ENCODE measurements at regions not wholly inside any gene's neighbourhood (a gene's known extent, or its start where the extent isn't known, plus 50 kb on each side); places are given as distances from the start of the nearest gene placed in this dataset.
"Not testable (repeated sequence)": the region's sequence is repeated elsewhere in the genome, so short reads cannot be mapped to it uniquely, and the experiment has no call there.

GRCh38 chr4:77504407-77504806 is 101.2 kb upstream of the CXCL13 start:
- 25 to 36% methylated on average over 2 of the region's 2 CpGs for WGBS, 2 donors

GRCh38 chr4:77505275-77505957 is 100.2 kb upstream of the CXCL13 start:
- DNase-seq, result no peak
- Histone ChIP-seq H3K27me3 (no peaks in the 10 kb centered on the region), H3K4me1 (no peaks in the 10 kb centered on the region), H3K9me3 (no peaks in the 10 kb centered on the region), H3K27ac (no peak overlapping the region), H3K4me3 (no peak overlapping the region), H3K36me3 (replicated peaks in 1 of 2; ENCODE audit: insufficient read depth in 1 of 2, low read depth in 2 of 2) (no peaks in the 10 kb centered on the region)
- TF ChIP-seq POLR2A (IDR thresholded peaks at IDR 0.05) (no peak), CTCF (IDR thresholded peaks at IDR 0.05) (no peak)
- 63 to 65% methylated on average over 4 of the region's 4 CpGs for WGBS, 2 donors
- intact Hi-C loops (cut with DNase I), result no loop called here
- no peak for ATAC-seq

More at GRCh38 chr4:77504407-77504806, 101.2 kb upstream of the CXCL13 start:
- intact Hi-C loops (cut with DNase I), result no loop called here
- no peak overlapping the region for H3K27ac ChIP-seq
- no peak overlapping the region for H3K4me3 ChIP-seq
- ATAC-seq, result no peak
- no peaks in the 10 kb centered on the region for H3K36me3 ChIP-seq (replicated peaks in 1 of 2; ENCODE audit: insufficient read depth in 1 of 2, low read depth in 2 of 2)
- H3K27me3 ChIP-seq, result no peaks in the 10 kb centered on the region
- H3K9me3 ChIP-seq, result no peaks in the 10 kb centered on the region
- no peaks in the 10 kb centered on the region for H3K4me1 ChIP-seq
- TF ChIP-seq POLR2A (IDR thresholded peaks at IDR 0.05) (no peak), CTCF (IDR thresholded peaks at IDR 0.05) (no peak)
- DNase-seq, result no peak

GRCh38 chr4:77505958-77506319 is 99.7 kb upstream of the CXCL13 start:
- TF ChIP-seq CTCF (IDR thresholded peaks at IDR 0.05) (no peak), POLR2A (IDR thresholded peaks at IDR 0.05) (no peak)
- intact Hi-C loops (cut with DNase I), result no loop called here
- H3K27ac ChIP-seq, result no peak overlapping the region
- no peaks in the 10 kb centered on the region for H3K9me3 ChIP-seq
- no peaks in the 10 kb centered on the region for H3K36me3 ChIP-seq (replicated peaks in 1 of 2; ENCODE audit: insufficient read depth in 1 of 2, low read depth in 2 of 2)
- ATAC-seq (no peak), DNase-seq (no peak)
- H3K4me1 ChIP-seq, result no peaks in the 10 kb centered on the region
- H3K27me3 ChIP-seq, result no peaks in the 10 kb centered on the region
- no peak overlapping the region for H3K4me3 ChIP-seq
- WGBS, 2 donors, result 83 to 84% methylated on average over 2 of the region's 2 CpGs

- no peak overlapping the region for H3K27ac ChIP-seq
- H3K27me3 ChIP-seq, result no peaks in the 10 kb centered on the region
- H3K36me3 ChIP-seq (replicated peaks in 1 of 2; ENCODE audit: insufficient read depth in 1 of 2, low read depth in 2 of 2), result no peaks in the 10 kb centered on the region
- DNase-seq (peak in 3 of 4 donors; percentile 15 to 23 (median 18)), ATAC-seq (no peak)
- H3K4me3 ChIP-seq, result no peak overlapping the region
- no peaks in the 10 kb centered on the region for H3K4me1 ChIP-seq
- TF ChIP-seq POLR2A (IDR thresholded peaks at IDR 0.05), result no peak
- no peak for TF ChIP-seq CTCF (IDR thresholded peaks at IDR 0.05)
- no peaks in the 10 kb centered on the region for H3K9me3 ChIP-seq
- 45 to 57% methylated on average over 4 to 6 of the region's 6 CpGs for WGBS, 2 donors
- intact Hi-C loops (cut with DNase I), result no loop called here
These were observed 95.3 kb upstream of the CXCL13 start for GRCh38 chr4:77510367-77510766.

GRCh38 chr4:77525538-77525937 is 80.1 kb upstream of the CXCL13 start:
- Histone ChIP-seq H3K27ac (no peak overlapping the region), H3K4me3 (no peak overlapping the region), H3K36me3 (replicated peaks in 1 of 2; ENCODE audit: insufficient read depth in 1 of 2, low read depth in 2 of 2) (no peaks in the 10 kb centered on the region), H3K4me1 (no peaks in the 10 kb centered on the region), H3K27me3 (no peaks in the 10 kb centered on the region), H3K9me3 (no peaks in the 10 kb centered on the region)
- 77 to 81% methylated on average over 1 of the region's 1 CpG for WGBS, 2 donors
- TF ChIP-seq CTCF (IDR thresholded peaks at IDR 0.05) (no peak), POLR2A (IDR thresholded peaks at IDR 0.05) (no peak)
- no peak for ATAC-seq
- intact Hi-C loops (cut with DNase I), result no loop called here
- no peak for DNase-seq

GRCh38 chr4:77527900-77528299 is 77.7 kb upstream of the CXCL13 start:
- intact Hi-C loops (cut with DNase I); H3K9me3 ChIP-seq; ATAC-seq; H3K27me3 ChIP-seq; H3K4me1 ChIP-seq; DNase-seq; H3K27ac ChIP-seq; H3K4me3 ChIP-seq; H3K36me3 ChIP-seq (replicated peaks in 1 of 2; ENCODE audit: insufficient read depth in 1 of 2, low read depth in 2 of 2): not testable (repeated sequence)
- WGBS, 2 donors, result 94 to 95% methylated on average over 3 of the region's 3 CpGs
